ENCODE measurements at regions not wholly inside any gene's neighbourhood (a gene's known extent, or its start where the extent isn't known, plus 50 kb on each side); places are given as distances from the start of the nearest gene placed in this dataset.

DNA sequence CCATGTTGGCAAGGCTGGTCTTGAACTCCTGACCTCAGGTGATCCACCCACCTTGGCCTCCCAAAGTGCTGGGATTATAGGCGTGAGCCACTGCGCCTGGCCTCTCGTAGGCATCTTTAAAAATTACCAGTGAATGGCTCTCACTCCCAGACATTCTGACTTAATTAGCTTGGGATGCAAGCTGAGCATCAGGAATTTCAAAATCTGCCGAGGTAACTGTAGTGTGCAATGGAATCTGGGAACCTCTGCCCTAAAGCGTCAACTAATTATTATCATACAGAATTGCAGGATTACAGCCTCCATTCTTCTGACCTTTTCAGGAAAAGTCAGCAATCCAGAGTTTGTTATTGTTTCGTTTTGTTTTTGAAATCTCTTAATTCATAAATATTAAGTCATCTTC lies 213.4 kb upstream of the DMAC1 start:
- no peak for DNase-seq
- Mint-ChIP-seq H3K27ac (ENCODE audit: unreplicated experiment) (no peak overlapping the region), H3K4me1 (ENCODE audit: low read depth, unreplicated experiment) (no peaks in the 10 kb centered on the region), H3K36me3 (ENCODE audit: insufficient read depth, unreplicated experiment) (no peaks in the 10 kb centered on the region), H3K27me3 (ENCODE audit: unreplicated experiment) (no peaks in the 10 kb centered on the region), H3K4me3 (ENCODE audit: low read depth, unreplicated experiment) (no peak overlapping the region), H3K9me3 (ENCODE audit: low read depth, unreplicated experiment) (peaks cover 6% of the 10 kb centered on the region)
- intact Hi-C loops (cut with micrococcal nuclease; ENCODE audit: unreplicated experiment) = no loop called here
- TF ChIP-seq, protein P1, sequence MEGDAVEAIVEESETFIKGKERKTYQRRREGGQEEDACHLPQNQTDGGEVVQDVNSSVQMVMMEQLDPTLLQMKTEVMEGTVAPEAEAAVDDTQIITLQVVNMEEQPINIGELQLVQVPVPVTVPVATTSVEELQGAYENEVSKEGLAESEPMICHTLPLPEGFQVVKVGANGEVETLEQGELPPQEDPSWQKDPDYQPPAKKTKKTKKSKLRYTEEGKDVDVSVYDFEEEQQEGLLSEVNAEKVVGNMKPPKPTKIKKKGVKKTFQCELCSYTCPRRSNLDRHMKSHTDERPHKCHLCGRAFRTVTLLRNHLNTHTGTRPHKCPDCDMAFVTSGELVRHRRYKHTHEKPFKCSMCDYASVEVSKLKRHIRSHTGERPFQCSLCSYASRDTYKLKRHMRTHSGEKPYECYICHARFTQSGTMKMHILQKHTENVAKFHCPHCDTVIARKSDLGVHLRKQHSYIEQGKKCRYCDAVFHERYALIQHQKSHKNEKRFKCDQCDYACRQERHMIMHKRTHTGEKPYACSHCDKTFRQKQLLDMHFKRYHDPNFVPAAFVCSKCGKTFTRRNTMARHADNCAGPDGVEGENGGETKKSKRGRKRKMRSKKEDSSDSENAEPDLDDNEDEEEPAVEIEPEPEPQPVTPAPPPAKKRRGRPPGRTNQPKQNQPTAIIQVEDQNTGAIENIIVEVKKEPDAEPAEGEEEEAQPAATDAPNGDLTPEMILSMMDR (IDR thresholded peaks at IDR 0.05; ENCODE audit: unreplicated experiment) = no peak
- no TSS peak for BruUV-seq (replicated peaks)
- CTCF ChIA-PET = no interaction called here

DNA sequence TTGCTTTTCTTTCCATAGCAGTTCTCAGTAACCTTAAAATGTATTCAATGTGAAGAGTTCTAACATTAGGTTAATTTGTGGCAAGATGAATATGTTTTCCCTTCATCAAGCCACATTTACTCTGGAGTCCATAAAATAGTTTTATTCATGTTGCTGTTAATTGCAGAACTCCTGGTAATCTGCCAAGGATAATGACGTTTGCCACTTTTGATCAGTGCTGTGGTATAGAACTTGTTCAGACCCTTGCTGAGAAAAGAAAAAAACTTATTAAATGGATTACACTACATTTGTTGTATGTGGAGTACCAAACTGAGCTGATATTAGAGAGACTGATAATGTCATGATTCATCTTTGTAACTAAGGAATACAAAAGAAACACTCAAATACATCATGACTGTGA lies 212.4 kb upstream of the DMAC1 start:
- no peak overlapping the region for H3K4me3 Mint-ChIP-seq (ENCODE audit: low read depth, unreplicated experiment)
- CTCF ChIA-PET = no interaction called here
- no peaks in the 10 kb centered on the region for H3K36me3 Mint-ChIP-seq (ENCODE audit: insufficient read depth, unreplicated experiment)
- TF ChIP-seq, protein P1 (IDR thresholded peaks at IDR 0.05; ENCODE audit: unreplicated experiment) = no peak
- no peaks in the 10 kb centered on the region for H3K4me1 Mint-ChIP-seq (ENCODE audit: low read depth, unreplicated experiment)
- no TSS peak for BruUV-seq (replicated peaks)
- intact Hi-C loops (cut with micrococcal nuclease; ENCODE audit: unreplicated experiment) = no loop called here
- H3K9me3 Mint-ChIP-seq (ENCODE audit: low read depth, unreplicated experiment) = peaks cover 9% of the 10 kb centered on the region
- DNase-seq = no peak
- H3K27ac Mint-ChIP-seq (ENCODE audit: unreplicated experiment) = no peak overlapping the region
- no peaks in the 10 kb centered on the region for H3K27me3 Mint-ChIP-seq (ENCODE audit: unreplicated experiment)

DNA sequence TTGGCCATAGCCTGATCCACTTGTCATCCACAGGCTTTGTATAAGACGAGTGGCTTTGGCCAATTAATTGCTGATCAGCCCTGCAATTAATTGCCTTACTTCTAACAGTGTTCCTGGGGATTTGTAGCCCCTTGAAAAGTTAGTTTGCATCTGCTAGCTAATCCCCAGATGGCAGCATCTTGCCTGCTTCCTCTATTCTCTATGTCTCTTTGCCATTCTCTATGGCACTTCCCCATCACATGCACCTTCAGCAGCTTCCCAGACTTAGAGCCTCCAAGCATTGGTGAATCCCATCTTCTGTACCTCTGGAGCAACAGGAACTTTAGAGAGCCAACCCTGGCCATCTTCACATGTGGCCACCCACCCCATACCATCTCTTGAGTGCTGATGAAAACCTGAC lies 197.0 kb upstream of the DMAC1 start:
- CTCF ChIA-PET = no interaction called here
- H3K27ac Mint-ChIP-seq (ENCODE audit: unreplicated experiment) = no peak overlapping the region

DNA sequence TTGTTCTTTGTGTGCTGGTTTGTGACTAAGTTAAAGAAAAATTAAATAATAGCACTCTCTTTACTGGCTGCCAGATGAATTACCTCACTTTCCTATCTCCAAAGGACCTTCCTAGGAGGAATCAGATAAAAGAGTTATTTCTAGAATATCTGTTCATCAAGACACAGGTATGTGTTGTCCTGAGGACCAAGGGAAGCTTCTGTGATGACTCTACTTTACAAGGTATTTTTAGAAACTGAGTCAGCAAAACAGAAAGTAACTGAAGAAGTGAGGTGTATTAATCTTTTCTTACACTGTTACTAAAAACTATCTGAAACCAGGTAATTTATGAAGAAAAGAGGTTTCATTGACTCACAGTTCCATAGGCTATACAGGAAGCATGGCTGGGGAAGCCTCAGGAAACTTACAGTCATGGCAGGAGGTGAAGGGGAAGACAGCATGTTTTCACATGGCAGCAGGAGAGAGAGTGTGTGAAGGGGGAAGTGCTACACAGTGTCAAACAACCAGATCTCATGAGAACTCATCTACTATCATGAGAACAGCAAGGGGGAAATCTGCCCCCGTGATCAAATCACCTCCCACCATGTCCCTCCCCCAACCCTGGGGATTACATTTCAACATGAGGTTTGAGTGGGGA lies 189.2 kb upstream of the DMAC1 start:
- TF ChIP-seq, protein P1 (IDR thresholded peaks at IDR 0.05; ENCODE audit: unreplicated experiment) = no peak
- Mint-ChIP-seq H3K27ac (ENCODE audit: unreplicated experiment) (no peak overlapping the region), H3K4me3 (ENCODE audit: low read depth, unreplicated experiment) (no peak overlapping the region), H3K4me1 (ENCODE audit: low read depth, unreplicated experiment) (no peaks in the 10 kb centered on the region), H3K36me3 (ENCODE audit: insufficient read depth, unreplicated experiment) (no peaks in the 10 kb centered on the region), H3K9me3 (ENCODE audit: low read depth, unreplicated experiment) (peaks cover 6% of the 10 kb centered on the region), H3K27me3 (ENCODE audit: unreplicated experiment) (no peaks in the 10 kb centered on the region)
- no peak for DNase-seq
- CTCF ChIA-PET = interaction anchor here (0.6 kb wide), 1 partner anchor 1516 kb away, joined by 3 read pairs; no protein-coding TSS in a partner anchor
- intact Hi-C loops (cut with micrococcal nuclease; ENCODE audit: unreplicated experiment) = no loop called here
- no TSS peak for BruUV-seq (replicated peaks)

More for the DNA sequence above, 197.0 kb upstream of the DMAC1 start:
- BruUV-seq (replicated peaks) = no TSS peak
- H3K27me3 Mint-ChIP-seq (ENCODE audit: unreplicated experiment) = no peaks in the 10 kb centered on the region
- no peaks in the 10 kb centered on the region for H3K9me3 Mint-ChIP-seq (ENCODE audit: low read depth, unreplicated experiment)
- intact Hi-C loops (cut with micrococcal nuclease; ENCODE audit: unreplicated experiment) = no loop called here
- no peaks in the 10 kb centered on the region for H3K36me3 Mint-ChIP-seq (ENCODE audit: insufficient read depth, unreplicated experiment)
- DNase-seq = no peak
- TF ChIP-seq, protein P1 (IDR thresholded peaks at IDR 0.05; ENCODE audit: unreplicated experiment) = no peak
- no peaks in the 10 kb centered on the region for H3K4me1 Mint-ChIP-seq (ENCODE audit: low read depth, unreplicated experiment)
- no peak overlapping the region for H3K4me3 Mint-ChIP-seq (ENCODE audit: low read depth, unreplicated experiment)

Measured in Calu3 (cell line).